NB4 (cell line): ENCODE measurements at regions not wholly inside any gene's neighbourhood (a gene's known extent, or its start where the extent isn't known, plus 50 kb on each side); places are given as distances from the start of the nearest gene placed in this dataset.

Experiments
- CTCF ChIP-seq: IDR thresholded peaks from one replicate; pipeline ENCODE4 v1.5.1; 2012; ENCODE audit warnings: low read depth, low read length
- MAX ChIP-seq: IDR thresholded peaks from 2 replicates; pipeline ENCODE4 v1.6.1; 2011; ENCODE audit warnings: low read depth, low read length
- MYC ChIP-seq: IDR thresholded peaks from 2 replicates; pipeline ENCODE4 v1.6.1; 2011; ENCODE audit warnings: low read depth, low read length
- POLR2A ChIP-seq: IDR thresholded peaks from 2 replicates; pipeline ENCODE4 v1.6.1; 2011; ENCODE audit warnings: mild to moderate bottlenecking; ENCODE audit not compliant: insufficient read length; ENCODE audit errors: extremely low read depth

DNA sequence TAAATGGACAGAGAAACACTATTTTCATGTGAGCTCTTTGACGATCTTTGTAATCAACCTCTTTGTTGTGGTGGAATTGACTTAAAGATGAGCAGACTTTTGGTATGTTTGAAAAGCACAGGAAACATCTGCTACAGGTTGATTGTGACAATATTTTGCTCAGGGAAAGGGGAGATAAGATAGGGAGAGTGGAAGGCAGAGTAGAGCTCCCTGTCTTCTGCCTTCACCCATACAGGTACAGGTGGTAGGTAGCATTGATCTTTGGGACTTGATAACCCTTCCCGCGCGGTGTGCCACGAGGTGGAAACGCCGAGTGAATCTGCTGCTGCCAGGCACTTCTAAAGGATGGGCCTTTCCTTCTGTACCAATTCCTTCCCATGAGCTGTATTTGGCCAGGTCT lies 183.6 kb downstream of the UTRN start:
- no peak for TF ChIP-seq CTCF
- TF ChIP-seq POLR2A = no peak
- TF ChIP-seq MAX = no peak
- no peak for TF ChIP-seq MYC
